CD4-positive, alpha-beta T cell (primary cell): ENCODE measurements at regions not wholly inside any gene's neighbourhood (a gene's known extent, or its start where the extent isn't known, plus 50 kb on each side); places are given as distances from the start of the nearest gene placed in this dataset.

Experiments used
- ATAC-seq: fragments of 200-7000 bp; cut with Tn5 transposase; one replicate; pipeline ENCODE4 v1.10.0; 2022; ENCODE audit warnings: mild to moderate bottlenecking; ENCODE audit not compliant: poor library complexity
- CTCF ChIA-PET: fragments of 350-600 bp; sonication (Branson Sonifier 250); formaldehyde crosslinking; loops from one replicate; lab custom pipeline; 2021; ENCODE audit warnings: antibody characterized with exemption, inconsistent platforms; lab: Charles Lee
- POLR2A ChIA-PET: fragments of 350-600 bp; sonication (Branson Sonifier 250); formaldehyde crosslinking; loops from one replicate; lab custom pipeline; 2021; ENCODE audit warnings: antibody characterized with exemption, inconsistent platforms; lab: Charles Lee
- DNase-seq, 14 experiments: peaks; one replicate each; pipeline ENCODE4 v3.0.0-alpha.2; 2013 to 2020; ENCODE audit warnings: mixed read lengths in 2 of 14
- H3K27ac ChIP-seq, 2 donors: one replicate each; pipeline versions ENCODE4 v1.5.1 to v1.7.0; 2013; ENCODE audit warnings: low read length in 2 of 2, low read depth in 1 of 2, mild to moderate bottlenecking in 1 of 2
- H3K27me3 ChIP-seq, 2 experiments: 1 replicate in 1 of 2; 2 replicates in 1 of 2; pipeline versions ENCODE4 v1.6.1 to v1.7.0; 2013; ENCODE audit warnings: low read length in 2 of 2, control low read depth in 1 of 2, mild to moderate bottlenecking in 1 of 2, moderate library complexity in 1 of 2; ENCODE audit not compliant: insufficient read depth in 2 of 2, control insufficient read depth in 1 of 2
- H3K36me3 ChIP-seq: one replicate; pipeline ENCODE4 v1.6.1; 2013; ENCODE audit warnings: low read length, control low read depth; ENCODE audit not compliant: insufficient read depth
- H3K4me1 ChIP-seq: one replicate; pipeline ENCODE4 v1.6.1; 2013; ENCODE audit warnings: low read length, control low read depth; ENCODE audit not compliant: insufficient read depth
- H3K4me3 ChIP-seq: one replicate; pipeline ENCODE4 v1.5.1; 2013; ENCODE audit warnings: mild to moderate bottlenecking, low read length, moderate library complexity
- H3K9me3 ChIP-seq, 2 experiments: 1 replicate in 1 of 2; 2 replicates in 1 of 2; pipeline versions ENCODE4 v1.6.1 to v1.7.0; 2013; ENCODE audit warnings: low read length in 2 of 2, mild to moderate bottlenecking in 2 of 2, control low read depth in 1 of 2, moderate library complexity in 1 of 2; ENCODE audit not compliant: control insufficient read depth in 1 of 2, insufficient read depth in 1 of 2
- H3K27ac Mint-ChIP-seq: one replicate; pipeline ENCODE4 v1.8.0; 2020; ENCODE audit warnings: mixed read lengths
- H3K27me3 Mint-ChIP-seq: one replicate; pipeline ENCODE4 v1.8.0; 2021; ENCODE audit warnings: mixed read lengths
- H3K36me3 Mint-ChIP-seq: one replicate; pipeline ENCODE4 v1.8.0; 2021; ENCODE audit warnings: low read depth, mixed read lengths
- H3K4me1 Mint-ChIP-seq: one replicate; pipeline ENCODE4 v1.8.0; 2021; ENCODE audit warnings: low read depth, mixed read lengths
- H3K4me3 Mint-ChIP-seq: one replicate; pipeline ENCODE4 v1.8.0; 2020; ENCODE audit warnings: mild to moderate bottlenecking, mixed read lengths
- H3K9me3 Mint-ChIP-seq: one replicate; pipeline ENCODE4 v1.8.0; 2020; ENCODE audit warnings: mixed read lengths
- CTCF ChIP-seq: fragments of 200-600 bp; IDR thresholded peaks from one replicate; pipeline ENCODE4 v1.8.0; 2022; ENCODE audit warnings: antibody characterized with exemption, mild to moderate bottlenecking
- intact Hi-C, 2 experiments: fragments of 100-400 bp; cut with DNase I in 1 of 2; cut with micrococcal nuclease in 1 of 2; formaldehyde crosslinking; loops; one replicate each; pipeline versions ENCODE4 v1.15.1 to v1.9.0; 2023 to 2025; cut with DNase I, micrococcal nuclease

GRCh38 chr12:45660330-45660729, 69.2 kb upstream of the ARID2 start:
- ATAC-seq = no peak
- H3K36me3 ChIP-seq = no peaks in the 10 kb centered on the region
- intact Hi-C loops = no loop called here

GRCh38 chr12:45663455-45663854, 66.1 kb upstream of the ARID2 start:
- H3K36me3 ChIP-seq = no peaks in the 10 kb centered on the region
- Mint-ChIP-seq H3K9me3 (no peaks in the 10 kb centered on the region), H3K27ac (no peak overlapping the region), H3K27me3 (peaks cover 5% of the 10 kb centered on the region), H3K36me3 (no peaks in the 10 kb centered on the region), H3K4me1 (peaks cover 4% of the 10 kb centered on the region), H3K4me3 (no peak overlapping the region)
- H3K27ac ChIP-seq = no peak overlapping the region
- ChIA-PET POLR2A (interaction anchor here (3.7 kb wide), 1 partner anchor 63 kb away, joined by 14 read pairs; no protein-coding TSS in a partner anchor), CTCF (interaction anchor here (1.3 kb wide), 1 partner anchor 16 kb away, joined by 3 read pairs; no protein-coding TSS in a partner anchor)
- H3K27me3 ChIP-seq = no peaks in the 10 kb centered on the region
- intact Hi-C loops = no loop called here
- ATAC-seq (no peak), DNase-seq (no peak)
- no peak for TF ChIP-seq CTCF
- no peak overlapping the region for H3K4me3 ChIP-seq
- H3K9me3 ChIP-seq = no peaks in the 10 kb centered on the region
- H3K4me1 ChIP-seq = no peaks in the 10 kb centered on the region

More at GRCh38 chr12:45660330-45660729, 69.2 kb upstream of the ARID2 start:
- Histone ChIP-seq H3K27me3 (no peaks in the 10 kb centered on the region), H3K4me3 (no peak overlapping the region), H3K4me1 (no peaks in the 10 kb centered on the region), H3K27ac (no peak overlapping the region), H3K9me3 (no peaks in the 10 kb centered on the region)
- DNase-seq = no peak
- ChIA-PET CTCF (no interaction called here), POLR2A (no interaction called here)
- no peak for TF ChIP-seq CTCF
- H3K27me3 Mint-ChIP-seq = peaks cover 9% of the 10 kb centered on the region
- H3K9me3 Mint-ChIP-seq = no peaks in the 10 kb centered on the region
- H3K4me3 Mint-ChIP-seq = no peak overlapping the region
- no peak overlapping the region for H3K27ac Mint-ChIP-seq
- H3K4me1 Mint-ChIP-seq = peaks cover 4% of the 10 kb centered on the region
- H3K36me3 Mint-ChIP-seq = no peaks in the 10 kb centered on the region

GRCh38 chr12:45665941-45666340, 63.6 kb upstream of the ARID2 start:
- H3K27ac ChIP-seq = no peak overlapping the region
- Mint-ChIP-seq H3K27me3 (no peaks in the 10 kb centered on the region), H3K4me3 (no peak overlapping the region), H3K36me3 (no peaks in the 10 kb centered on the region), H3K4me1 (peaks cover 27% of the 10 kb centered on the region), H3K27ac (no peak overlapping the region), H3K9me3 (no peaks in the 10 kb centered on the region)
- peaks cover 11% of the 10 kb centered on the region for H3K4me1 ChIP-seq
- no peaks in the 10 kb centered on the region for H3K36me3 ChIP-seq
- ATAC-seq (no peak), DNase-seq (no peak)
- TF ChIP-seq CTCF = no peak
- H3K27me3 ChIP-seq = no peaks in the 10 kb centered on the region
- ChIA-PET CTCF (interaction anchor here (1.4 kb wide), 1 partner anchor 11 kb away, joined by 3 read pairs; no protein-coding TSS in a partner anchor), POLR2A (interaction anchor here (0.7 kb wide), 1 partner anchor 76 kb away, joined by 4 read pairs; no protein-coding TSS in a partner anchor)
- no peak overlapping the region for H3K4me3 ChIP-seq
- H3K9me3 ChIP-seq = no peaks in the 10 kb centered on the region
- intact Hi-C loops = no loop called here
